ENCODE measurements at regions not wholly inside any gene's neighbourhood (a gene's known extent, or its start where the extent isn't known, plus 50 kb on each side); places are given as distances from the start of the nearest gene placed in this dataset.

- DNase-seq (ENCODE audit: low spot score): no peak
Measured at GRCh38 chr4:36394352-36394903, 113.0 kb downstream of the DTHD1 start.

GRCh38 chr4:36399762-36400353 is 118.4 kb downstream of the DTHD1 start:
- DNase-seq (ENCODE audit: low spot score): no peak

GRCh38 chr4:36402008-36402758 is 120.8 kb downstream of the DTHD1 start:
- DNase-seq (ENCODE audit: low spot score): no peak

- no peak for DNase-seq (ENCODE audit: low spot score)
Measured at GRCh38 chr4:36411338-36411737, 129.9 kb downstream of the DTHD1 start.

GRCh38 chr4:36414248-36414647 is 132.8 kb downstream of the DTHD1 start:
- DNase-seq (ENCODE audit: low spot score): no peak

DNA sequence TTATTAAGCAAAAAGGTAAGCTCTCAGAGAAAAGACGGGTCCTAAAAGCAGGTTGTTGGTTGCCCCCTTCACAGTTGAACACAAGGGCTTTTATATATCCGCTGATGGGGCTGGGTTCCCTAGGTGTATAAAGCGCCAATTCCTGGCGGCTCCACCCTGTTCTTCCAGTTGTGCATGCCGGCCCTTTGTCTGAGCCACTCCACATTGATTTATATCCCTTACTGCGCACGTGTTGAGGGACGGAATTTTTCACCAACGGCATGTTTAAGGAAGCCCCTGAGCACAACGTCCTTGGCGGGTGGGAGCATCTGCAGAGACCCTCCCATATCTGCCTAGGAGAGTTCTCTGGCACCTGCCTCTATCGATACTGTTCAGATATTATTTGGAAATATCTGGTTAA is 135.7 kb downstream of the DTHD1 start:
- DNase-seq (ENCODE audit: low spot score): no peak

DNA sequence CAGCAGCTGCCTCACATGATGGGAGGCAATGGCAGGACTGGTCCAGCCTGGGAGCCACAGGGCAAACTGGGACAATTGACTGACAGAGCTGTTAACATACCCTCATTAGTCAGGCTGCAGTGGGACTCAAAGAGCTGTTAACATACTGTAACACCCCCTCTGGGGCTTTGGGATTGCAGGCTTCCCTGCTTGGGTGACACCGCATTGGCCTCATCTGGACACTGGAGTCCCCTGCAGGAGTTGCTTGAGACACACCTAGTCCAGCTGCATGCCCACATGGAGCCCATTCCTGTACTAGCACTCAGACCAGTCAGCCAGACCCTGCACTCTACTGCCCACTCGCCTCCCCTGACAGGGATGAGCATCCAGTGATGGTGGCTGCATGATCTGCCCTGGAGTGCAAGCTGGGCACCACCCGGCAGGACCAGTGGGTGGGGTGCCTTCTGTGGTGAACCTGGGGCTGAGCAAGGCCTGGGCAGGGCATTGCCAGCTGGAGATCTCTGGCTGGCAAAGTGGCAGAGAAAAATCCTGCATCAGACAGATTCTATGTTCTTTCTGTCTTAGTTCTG is 138.8 kb downstream of the DTHD1 start:
- DNase-seq (ENCODE audit: low spot score): no peak

GRCh38 chr4:36422607-36423006 is 141.2 kb downstream of the DTHD1 start:
- no peak for DNase-seq (ENCODE audit: low spot score)

DNA sequence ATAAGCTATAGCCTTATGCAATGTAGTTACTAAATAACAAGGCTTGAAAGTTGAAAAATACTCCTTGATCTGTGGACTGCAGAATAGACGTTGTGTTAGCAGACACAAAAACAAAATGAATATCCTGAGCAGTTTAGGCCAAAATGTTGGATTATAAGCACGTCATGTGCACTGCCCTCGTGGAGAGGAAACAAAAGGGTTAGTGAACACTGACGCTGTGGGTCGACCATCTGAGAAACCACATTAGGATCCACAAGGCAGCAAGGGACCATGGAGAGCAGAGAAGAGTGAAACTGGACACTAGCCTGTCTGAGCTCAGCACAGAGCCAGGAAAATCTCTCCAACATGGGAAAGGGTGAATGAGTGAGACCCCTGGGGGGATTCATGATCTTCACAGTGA is 145.3 kb downstream of the DTHD1 start:
- no peak for DNase-seq (ENCODE audit: low spot score)

GRCh38 chr4:36427696-36428095 is 146.3 kb downstream of the DTHD1 start:
- DNase-seq (ENCODE audit: low spot score): no peak

DNA sequence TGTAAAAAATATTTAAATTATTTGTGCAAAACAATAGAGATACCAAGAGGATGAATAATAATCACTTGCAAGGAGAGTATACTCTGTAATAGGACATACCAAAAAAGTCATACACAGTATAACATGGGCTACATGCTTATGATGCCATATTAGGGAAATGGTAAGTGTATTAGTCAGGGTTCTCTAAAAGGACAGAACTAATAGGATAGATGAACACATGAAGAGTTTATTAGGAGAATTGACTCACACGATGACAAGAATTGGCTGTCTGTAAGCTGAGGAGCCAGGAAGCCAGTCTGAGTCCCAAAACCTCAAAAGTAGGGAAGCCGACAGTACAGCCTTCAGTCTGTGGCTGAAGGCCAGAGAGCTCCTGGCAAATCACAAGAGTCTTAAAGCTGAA is 151.2 kb downstream of the DTHD1 start:
- DNase-seq (ENCODE audit: low spot score): no peak

- DNase-seq (ENCODE audit: low spot score): no peak
Measured at GRCh38 chr4:36439556-36439955, 158.1 kb downstream of the DTHD1 start.

DNA sequence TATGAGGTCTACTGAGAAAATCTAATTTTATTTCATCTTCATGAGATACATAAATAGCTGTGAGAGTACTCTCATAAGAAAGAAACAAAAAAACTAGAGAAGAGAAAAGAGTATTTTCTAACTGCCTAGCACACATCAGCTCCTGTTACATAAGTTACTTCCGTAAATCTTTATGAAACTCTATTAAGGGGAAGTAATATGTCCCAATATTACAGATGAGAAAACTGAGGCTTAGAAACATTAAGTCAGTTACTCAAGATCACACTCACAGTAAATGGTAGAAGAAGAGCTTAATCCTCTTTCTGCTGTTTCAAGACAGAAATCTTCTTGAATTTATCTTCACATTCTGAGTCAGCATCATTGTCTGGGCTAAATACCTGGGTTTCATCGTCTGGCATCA is 164.1 kb downstream of the DTHD1 start:
- no peak for DNase-seq (ENCODE audit: low spot score)

DNA sequence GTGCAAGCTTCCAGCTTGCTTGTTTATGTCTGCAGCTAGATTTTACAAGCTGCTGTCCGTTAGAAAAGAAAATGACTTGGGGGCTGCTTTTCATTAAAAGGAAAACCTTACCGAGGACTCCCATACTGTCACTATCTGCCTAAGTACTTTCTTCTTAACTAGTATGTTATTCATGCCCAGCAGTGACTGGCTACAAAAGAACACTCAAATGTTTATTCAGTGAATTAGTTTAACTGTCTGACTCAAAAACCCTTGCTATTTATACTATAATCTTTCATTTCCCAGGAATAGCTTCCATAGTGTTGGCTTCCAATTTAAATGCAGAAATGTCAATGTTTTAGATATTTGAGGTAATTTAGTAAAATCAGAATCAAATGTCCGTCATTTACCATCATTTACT is 164.9 kb downstream of the DTHD1 start:
- no peak for DNase-seq (ENCODE audit: low spot score)

- no peak for DNase-seq (ENCODE audit: low spot score)
Measured at GRCh38 chr4:36461344-36461743, 179.9 kb downstream of the DTHD1 start.

GRCh38 chr4:36467670-36468069 is 186.3 kb downstream of the DTHD1 start:
- no peak for DNase-seq (ENCODE audit: low spot score)

DNA sequence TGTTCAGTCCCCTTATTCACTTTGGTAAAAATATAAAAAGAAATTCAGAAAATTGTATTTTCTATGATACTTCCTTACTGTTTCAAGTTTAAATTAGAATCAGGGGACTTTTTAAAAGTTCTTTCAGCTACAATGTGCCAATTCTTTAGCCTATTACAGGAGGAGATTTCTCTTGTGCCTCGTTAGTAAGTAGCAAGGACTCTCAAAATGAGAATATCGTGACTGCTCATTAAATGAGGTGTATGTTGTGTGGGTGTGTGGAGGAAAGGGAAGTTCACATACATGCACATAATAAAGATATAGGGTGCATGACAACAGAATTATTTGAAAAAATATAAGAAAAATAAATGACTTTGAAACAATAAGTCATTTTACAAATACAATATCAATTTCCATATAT is 190.5 kb downstream of the DTHD1 start:
- no peak for DNase-seq (ENCODE audit: low spot score)

GRCh38 chr4:36476135-36476534 is 194.7 kb downstream of the DTHD1 start:
- no peak for DNase-seq (ENCODE audit: low spot score)

GRCh38 chr4:36477861-36478260 is 196.4 kb downstream of the DTHD1 start:
- no peak for DNase-seq (ENCODE audit: low spot score)

DNA sequence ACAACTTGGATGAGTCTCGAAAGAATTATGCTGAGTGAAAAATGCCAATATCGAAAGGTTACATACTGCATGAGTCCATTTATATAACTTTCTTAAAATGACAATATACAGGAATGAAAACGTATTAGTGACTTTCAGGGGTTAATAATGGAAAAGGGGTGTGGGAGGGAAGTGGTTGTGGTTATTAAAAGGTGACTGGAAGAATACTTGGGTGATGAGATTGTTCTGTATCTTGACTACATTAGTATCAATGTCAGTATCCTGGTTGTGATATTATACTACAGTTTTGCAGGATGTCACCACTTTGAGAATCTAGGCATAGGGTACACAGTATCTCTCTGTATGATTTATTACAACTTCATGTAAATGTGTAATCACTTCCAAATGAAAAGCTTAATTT is 204.5 kb downstream of the DTHD1 start:
- DNase-seq (ENCODE audit: low spot score): no peak

DNA sequence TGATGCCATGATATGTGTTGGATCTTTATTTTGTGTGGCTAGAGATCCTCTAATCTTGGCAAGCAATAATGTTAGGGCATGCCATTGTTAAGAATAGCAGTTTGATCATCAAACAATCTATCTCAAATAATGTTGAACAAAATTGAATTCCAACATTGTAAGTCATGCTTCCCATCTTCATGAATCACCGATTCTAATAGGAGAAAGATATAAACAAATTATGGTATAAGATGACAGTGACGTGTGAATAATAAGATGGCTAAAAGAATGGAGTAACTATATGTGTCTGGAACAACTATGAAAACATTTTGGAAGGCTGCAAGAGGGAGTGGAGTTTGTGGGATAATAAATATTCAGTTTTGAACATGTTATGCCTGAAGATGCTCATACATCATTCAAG is 208.4 kb downstream of the DTHD1 start:
- no peak for DNase-seq (ENCODE audit: low spot score)

DNA sequence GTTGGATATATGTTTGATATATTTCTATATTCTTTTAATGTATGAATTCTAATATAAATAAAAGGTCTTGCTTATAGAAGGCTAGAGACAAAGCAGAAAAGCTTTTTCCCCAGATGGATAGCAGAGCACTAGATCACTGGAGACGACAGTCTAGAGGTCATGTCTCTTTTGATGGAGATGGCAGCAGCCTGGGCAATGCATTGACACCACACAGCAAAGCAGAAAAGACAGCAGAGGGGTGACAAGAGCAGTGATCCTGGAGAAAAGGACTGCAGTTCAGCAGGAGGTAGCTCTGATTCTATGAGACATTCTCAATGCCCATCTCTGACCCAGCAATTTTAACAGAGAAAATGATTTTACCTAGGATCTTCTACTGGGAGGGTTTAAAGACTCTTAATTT is 210.6 kb downstream of the DTHD1 start:
- no peak for DNase-seq (ENCODE audit: low spot score)

- DNase-seq (ENCODE audit: low spot score): no peak
Measured at GRCh38 chr4:36492590-36492989, 211.2 kb downstream of the DTHD1 start.

Data from germinal center (tissue), 1 donor.